NCI-H460 (cell line): ENCODE measurements at regions not wholly inside any gene's neighbourhood (a gene's known extent, or its start where the extent isn't known, plus 50 kb on each side); places are given as distances from the start of the nearest gene placed in this dataset.

ENCODE experiments used
- DNase-seq: peaks from one replicate; pipeline ENCODE4 v3.0.0-alpha.2; 2016; ENCODE audit warnings: low read depth; ENCODE audit errors: extremely low read depth

DNA sequence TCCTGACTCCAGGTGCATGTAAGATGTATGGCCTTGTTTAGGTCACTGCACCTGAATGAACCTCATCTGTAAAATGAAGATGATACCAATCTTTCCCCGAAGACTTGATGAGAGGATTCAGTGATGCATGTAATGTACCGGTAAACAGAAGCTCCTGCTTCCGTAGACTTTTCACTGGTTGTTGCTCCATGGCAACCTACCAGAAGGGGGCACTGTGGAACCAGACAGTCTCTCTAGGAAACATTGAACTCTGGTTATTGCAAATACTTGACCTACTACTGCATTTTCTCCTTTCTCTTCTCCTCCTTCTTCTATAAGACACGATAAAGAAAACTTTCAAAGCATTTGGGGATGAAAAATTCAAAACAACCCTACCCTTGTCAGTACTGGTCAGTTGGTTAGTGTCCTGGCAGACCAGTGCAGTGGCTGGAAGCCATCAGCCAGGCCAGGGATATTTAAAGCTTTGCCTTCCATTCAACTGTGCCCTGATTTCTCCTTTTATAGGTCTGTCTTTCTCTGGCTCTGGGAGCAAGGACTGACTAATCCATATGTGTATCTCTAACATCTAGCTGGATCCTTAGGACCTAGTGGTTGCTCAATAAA, 667.4 kb upstream of the SALL1 start:
- no peak for DNase-seq

DNA sequence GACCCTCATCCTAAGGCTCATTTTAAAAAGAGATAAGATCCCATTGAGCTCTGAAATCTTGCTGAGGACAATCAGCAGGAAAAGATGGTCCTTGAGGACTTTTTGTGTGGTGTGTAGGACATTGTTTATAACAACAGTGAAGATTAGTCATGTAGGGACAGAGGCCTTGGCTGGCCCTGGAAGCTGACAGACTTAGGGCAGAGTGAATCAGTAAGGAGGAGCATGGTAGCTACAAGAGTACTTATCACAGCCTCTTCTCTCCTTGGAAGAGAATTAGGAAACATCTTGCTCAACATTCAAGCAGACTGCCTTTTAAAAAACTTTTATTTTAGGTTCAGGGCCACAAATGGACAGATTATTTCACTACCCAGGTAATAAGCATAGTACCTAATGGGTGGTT, 665.9 kb upstream of the SALL1 start:
- DNase-seq = no peak

DNA sequence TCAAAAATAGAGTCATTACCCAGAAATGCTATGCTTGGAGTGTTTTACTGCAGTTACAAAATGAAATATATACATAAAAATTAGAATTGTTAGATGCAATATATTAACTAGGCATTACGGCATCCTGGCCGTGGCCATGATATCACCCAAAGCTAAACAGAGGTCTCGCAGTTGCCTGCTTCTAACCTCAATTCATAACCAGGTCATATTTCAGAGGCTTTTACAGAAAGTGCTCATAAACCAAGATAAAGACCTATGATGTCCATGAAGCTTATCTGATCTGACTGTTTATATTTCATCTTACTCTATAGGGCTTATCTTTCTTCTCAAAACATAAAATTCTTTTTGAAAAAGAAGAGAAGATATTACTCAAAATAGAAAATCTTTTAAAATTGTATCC, 664.5 kb upstream of the SALL1 start:
- no peak for DNase-seq

DNA sequence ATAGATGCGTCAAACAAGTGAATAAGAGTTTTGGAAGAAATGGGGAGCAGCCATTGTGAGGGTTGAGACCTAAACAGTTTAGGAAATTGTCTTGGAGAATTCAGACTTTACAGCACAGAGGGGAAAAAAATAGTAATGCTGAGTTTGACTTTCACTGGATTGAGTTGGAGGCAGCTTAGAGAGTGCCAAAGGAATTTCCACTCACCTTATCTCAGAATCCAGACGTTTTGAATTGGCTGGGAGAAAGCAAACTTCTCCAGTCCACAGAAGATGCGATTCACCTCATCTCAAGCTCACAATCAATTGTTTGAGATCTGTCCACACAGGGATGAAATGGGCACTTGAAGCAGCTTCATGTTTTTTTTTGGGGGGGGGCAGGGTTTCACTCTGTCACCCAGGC, 663.5 kb upstream of the SALL1 start:
- DNase-seq = no peak

DNA sequence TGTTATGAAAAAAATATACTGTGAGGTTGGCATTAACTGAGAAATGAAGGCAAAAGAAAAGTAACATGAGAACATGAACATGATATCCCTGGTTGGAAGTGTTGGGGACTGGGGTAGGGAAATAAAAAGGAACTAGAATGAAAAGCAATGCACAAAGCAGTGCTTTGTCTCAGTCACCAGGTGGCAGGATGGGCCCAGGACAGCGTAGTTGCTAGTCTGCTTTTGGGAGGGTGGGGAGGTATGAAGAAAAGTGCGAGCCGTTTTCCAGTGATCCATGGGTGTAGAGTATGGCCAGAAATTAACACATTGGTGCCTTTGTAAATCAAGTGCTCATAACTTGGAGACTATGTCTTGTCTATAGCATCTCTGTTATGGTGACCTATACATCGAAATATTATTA, 662.5 kb upstream of the SALL1 start:
- no peak for DNase-seq

DNA sequence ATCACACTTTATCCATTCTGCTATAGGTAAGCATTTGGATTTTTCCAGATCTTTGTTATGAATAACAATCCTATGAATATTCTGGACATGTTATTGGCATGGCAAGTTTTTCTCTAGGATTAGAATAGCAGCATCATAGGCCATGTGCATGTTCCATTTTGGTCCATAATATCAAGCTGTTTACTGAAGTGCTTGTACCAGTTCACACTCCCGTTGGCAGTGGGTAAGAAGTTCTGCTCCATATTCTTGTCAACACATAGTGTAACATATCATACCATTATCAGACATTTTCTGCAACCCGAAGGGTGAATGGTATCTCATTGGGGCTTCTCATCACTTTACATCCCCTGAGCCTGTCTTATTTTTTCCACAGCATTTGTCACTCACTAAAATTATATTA, 661.9 kb upstream of the SALL1 start:
- no peak for DNase-seq

DNA sequence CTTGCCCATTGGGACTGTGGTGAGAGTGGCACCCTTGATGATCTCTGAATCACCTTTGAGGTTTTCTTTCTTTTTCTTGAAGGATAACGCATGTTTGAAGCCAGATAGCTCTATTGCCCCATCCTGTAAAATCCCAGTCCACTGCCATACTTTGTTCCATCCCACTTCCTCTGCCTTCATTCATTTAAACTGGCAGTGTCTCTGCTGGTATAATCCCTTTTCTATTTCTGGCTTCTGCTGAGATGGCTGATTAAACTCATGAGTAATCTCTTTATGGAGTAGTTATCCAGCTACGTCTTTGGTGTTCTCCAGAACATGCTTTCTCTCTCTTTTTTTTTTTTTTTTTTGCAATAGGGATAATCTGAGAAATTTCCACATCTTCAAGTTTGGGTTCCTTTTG, 656.5 kb upstream of the SALL1 start:
- no peak for DNase-seq

DNA sequence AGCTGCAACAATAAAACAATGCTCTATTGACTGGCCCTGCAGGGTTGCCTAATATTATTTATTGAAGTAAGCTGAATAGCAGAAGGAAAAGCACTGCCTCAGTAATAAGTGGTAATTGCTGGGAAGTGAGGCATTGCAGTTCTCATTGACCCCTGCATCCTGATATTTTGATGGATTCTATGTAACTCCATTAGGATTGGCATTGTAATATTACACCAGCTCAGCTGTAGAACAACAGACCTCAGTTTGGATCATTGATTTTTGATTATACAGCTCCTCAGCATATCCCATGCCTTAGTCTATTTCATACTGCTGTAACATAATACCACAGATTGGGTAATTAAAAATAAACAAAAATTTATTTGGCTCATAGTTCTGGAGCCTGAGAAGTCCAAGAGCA, 650.6 kb upstream of the SALL1 start:
- DNase-seq = no peak

DNA sequence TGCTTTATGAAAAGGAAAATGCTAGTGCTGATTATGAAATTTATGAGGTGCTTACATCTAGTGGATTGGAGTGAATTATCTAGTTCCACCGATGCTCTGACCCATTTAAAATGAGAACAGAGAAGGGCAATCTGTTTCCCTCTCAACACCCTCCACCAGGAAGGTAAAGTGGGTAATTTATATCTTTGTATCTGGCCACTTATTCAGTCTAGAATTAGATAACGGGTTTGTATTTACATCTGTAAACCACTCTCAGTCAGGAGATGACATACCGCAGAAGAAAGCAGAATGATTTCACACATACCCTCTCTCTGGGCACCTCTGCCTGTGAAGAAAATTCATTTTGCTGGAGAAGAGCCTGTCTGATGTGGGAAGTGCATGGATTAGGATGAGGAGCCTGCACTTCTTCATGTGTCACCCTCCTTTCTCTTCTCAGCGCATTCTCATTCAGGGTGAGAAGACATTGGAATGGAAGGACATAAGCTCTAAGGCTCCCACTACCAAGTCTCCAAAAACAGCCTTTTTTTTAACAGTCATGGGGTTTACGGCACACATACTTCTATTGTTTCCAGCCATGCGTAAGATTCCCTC, 646.7 kb upstream of the SALL1 start:
- no peak for DNase-seq

DNA sequence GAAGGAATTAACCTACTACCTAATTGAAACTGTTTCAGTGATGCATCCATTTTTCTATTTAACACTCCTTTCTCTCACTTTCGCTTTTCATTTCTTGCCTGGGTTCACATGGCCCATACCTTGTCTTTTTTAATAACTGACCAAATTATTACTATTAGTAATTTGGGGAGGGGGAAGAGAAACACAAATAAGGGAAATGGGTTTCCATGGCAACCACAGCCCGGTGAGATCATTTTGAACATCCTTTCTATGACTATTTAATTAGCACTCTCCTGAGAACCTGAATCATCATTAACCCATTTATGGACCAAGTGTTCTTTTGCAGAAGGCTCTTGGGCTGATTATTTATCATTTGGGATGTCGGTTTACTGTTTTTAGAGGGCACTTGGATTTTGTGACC, 628.2 kb upstream of the SALL1 start:
- DNase-seq = no peak

DNA sequence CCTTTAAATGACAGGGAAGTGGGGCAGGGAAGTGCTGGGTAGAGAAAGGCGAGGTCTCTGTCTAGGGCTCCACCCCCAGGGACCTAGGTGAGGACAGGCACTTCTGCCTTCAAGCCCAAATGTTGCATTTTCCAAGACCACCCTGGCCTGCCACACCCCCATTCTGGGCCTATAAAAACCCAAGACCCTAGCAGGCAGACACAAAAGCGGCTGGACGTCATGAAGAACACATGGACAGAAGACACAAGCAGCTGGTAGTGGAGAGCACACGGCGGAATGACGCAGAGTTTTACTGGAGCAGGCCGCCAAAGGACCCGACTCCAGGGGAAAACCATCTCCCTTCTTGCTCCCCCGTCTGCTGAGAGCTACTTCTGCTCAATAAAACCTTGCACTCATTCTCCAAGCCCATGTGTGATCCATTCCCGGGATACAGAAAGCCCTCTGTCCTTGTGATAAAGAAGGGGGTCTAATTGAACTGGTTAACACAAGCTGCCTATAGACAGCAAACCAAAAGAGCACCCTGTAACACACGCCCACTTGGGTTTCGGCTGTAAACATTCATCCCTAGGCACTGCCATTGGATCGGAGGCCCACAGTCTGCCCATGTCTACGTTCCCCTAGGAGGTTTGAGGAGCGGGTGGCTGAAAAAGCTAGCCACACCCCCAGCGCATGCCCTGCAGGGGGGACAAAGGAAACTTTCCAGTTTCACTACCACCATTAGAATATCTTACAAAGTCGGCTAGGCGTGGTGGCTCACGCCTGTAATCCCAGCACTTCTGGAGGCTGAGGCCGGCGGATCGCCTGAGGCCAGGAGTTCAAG, 622.2 kb upstream of the SALL1 start:
- no peak for DNase-seq

DNA sequence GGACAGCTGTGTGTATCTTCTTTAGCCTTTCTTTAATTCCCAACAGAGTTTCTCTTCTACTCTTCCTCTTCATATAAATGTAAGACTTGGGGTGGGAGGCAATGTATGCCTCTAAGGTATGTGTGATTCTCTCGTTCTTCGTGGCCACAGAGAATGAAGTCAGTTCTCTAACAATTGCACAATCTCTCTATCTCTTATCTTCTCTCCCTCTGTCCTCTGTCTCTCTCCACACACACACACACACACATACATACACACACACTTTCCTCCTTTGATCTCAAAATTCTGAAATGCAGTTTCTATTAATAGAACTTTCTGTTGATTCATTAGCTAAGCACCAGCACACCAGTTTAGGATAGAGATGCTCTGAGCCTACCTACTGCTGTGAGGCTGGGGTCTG, 615.7 kb upstream of the SALL1 start:
- DNase-seq = no peak

DNA sequence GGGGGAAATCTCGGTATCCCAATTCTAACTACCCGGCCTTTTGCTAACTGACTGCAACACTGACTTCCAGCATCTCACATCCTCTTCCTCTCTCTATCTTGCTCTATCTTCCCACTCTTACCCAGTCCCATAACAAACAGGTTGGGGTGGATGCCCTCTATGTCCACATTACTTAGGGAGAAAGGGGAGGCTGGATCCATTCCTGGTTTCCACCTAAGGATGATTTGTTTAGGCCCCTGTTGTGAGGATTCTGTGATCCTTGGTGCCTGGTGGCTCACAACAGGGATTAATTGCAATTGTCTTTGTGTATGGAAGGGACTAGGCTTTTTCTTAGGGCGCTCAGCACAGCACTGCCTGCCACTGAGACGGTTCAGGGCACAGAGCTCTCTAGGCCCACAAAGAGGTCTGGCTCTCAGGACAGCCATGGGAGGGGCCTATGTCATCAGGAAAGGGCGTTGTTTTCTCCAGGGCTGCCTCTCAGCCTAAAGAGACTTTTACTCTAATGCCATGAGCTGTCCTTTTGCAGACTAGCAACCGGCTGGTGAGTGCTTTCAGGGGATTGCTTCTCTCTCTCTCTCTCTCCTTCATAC, 612.1 kb upstream of the SALL1 start:
- no peak for DNase-seq

DNA sequence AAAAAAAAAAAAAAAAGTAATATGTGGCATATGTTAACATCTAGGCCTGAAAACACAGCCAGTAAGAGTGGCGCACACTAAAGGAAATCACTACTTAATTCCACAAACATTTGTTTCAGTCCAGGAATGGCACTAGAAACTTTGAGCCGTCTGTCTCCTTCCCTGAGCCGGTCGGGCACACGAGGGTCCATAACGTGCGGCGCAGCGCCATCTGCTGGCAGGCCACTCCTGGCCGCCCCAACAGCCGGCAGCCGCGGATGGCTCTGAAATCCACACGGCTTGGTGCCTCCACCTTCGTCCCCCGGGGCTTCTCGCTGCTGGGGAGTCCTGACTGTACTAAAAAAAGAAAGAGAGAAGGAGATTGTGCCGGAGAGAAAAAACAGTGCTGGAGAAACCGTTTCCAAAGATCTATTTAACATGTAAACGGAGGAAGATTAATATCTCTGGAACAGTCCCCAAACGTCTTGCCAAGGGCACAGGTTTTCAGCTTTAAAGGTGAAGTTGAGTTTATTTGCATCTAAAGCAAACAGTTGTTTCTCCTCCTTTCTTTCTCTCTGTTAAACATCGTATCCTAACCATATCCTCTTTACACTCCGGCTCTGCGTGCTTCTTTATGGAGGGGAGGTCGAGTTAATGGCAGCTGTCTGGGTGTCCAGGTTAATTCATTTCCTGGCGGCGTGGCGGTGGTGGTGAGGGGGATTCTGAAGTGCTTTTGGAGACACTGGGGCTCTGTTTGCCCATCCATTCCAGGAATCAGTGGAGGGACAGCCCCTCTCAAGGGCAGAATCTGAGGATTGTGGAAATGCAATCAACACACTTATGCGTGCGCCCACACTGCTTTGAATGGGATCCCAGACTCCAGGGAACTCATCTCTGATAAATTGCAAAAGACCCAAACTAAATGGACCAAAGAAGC, 611.3 kb upstream of the SALL1 start:
- DNase-seq = peak; percentile 50

DNA sequence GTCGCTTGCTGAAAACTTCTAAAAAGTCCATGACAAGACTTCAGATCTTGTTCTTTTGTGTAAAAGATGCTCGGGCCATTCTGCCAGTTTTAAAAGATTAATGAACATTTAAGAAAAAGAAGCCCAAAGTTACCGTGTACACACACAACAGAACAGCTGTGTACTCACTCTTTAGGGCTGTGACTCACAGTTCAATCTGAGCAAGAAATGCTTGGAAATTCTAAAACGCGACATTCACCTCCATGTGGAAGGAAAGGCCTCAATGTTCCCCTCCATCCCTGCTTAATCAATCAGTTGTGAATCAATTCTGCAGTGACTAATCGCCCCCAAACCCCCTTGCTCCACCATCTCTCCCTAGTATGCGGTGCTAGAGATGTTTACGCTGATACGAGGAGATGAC, 609.9 kb upstream of the SALL1 start:
- DNase-seq = no peak

DNA sequence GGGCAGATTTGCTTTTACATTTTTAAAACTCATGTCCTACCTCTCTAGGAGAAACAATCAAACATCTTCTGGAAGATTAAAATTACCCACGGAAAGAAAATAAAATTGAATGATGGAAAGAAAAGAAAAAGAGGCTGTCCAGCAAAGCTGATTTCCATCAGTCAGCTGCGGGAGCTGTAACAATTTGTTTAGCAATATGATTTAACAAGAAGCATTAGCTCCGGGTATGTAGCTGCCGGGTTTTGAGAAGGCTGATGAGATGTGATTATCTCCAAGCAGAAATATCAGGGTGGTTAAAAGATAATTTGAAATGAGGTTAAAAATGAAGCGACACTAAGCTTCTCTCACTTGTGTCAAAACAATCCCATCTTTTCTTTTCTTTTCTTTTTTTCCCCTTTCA, 608.9 kb upstream of the SALL1 start:
- DNase-seq = no peak

DNA sequence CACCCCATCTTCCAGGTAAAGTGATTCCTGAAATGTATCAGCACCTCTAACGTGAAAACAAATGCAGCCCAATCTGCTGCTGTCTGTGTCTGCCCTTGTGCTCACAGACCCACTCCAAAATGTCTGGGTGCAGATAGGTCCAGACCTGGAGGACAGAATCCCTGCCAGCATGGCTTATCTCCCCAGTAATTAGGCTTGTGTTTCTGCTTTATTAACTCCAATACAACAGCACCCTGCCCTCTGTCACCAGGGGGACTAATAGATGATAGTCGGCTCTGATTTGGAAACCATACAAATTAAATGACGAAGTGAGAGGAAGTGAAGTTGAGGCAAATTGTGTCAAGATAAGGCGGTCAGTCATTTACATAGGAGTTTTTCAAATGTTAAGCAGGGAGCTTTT, 608.3 kb upstream of the SALL1 start:
- DNase-seq = no peak

DNA sequence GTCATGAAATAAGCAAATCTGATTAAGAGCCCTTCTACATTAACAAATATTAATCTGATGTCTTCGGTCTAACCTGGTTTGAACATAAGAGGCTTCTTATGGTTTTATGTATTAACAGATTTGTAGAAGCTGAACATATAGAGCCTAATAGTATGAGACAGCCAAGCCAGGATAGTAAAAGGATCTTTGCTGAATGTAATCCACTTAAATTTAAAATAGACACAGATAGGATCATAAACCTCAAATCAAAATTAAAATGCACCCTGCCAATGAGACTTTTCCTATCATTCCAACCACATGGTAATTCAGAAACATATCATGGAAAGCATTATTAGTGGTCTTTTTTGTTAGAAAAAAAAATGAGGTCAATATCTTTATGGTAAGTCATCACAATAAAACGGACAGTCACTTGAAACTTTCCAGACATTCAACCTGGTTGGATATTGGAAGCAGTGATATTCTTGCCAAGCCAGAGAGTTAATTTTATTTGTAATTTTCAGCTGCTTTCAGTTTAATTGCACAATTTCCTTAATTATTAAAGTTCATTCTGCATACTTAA, 606.9 kb upstream of the SALL1 start:
- no peak for DNase-seq

DNA sequence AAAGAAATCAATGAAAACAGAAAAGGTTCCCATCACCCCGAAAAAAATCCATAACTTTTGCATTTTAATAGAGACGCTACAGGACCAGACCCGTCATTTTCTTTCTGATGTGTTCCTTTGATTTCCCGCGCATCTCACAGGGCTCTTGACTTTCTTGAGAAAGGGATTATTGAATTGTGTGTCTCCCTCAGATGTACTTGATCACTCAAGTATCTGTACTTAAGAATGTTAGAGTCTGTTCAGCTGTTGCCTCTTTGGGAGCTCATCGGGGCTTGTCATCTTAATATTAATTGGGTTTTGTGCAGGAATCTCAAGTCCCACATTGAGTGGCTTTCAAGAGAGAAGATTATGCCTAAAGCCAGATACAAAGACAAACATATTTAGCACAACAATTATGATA, 606.4 kb upstream of the SALL1 start:
- DNase-seq = no peak

DNA sequence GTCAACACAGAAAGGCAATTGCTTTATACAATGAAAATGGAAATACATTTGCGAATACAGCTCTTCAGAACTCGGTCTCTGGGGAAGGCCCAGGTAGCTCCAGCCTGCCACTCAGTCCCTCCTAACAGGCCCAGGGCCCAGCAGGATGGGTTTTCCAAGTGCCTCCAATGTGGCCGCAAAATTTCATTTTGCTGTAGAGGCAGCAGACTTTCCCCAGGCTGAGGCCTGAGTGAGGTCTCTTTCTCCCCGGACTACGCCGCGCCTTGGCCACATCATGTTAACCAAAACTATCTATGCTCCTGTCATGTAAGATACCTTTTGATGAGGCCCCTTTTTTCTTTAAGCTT, 606.0 kb upstream of the SALL1 start:
- no peak for DNase-seq
